CD14-positive monocyte (primary cell): ENCODE measurements at regions not wholly inside any gene's neighbourhood (a gene's known extent, or its start where the extent isn't known, plus 50 kb on each side); places are given as distances from the start of the nearest gene placed in this dataset.

Source experiments
- DNase-seq, 3 donors: peaks; one replicate each; pipeline ENCODE4 v3.0.0-alpha.2; 2011 to 2022
- H2AFZ ChIP-seq: 2 replicates; pipeline ENCODE4 v1.6.0; 2012; ENCODE audit warnings: mild to moderate bottlenecking, low read depth, low read length, inconsistent platforms; ENCODE audit not compliant: insufficient read depth, poor library complexity, severe bottlenecking
- H3K27ac ChIP-seq, 2 donors: 1 replicate in 1 of 2; 2 replicates in 1 of 2; pipeline ENCODE4 v1.5.1; 2012 to 2013; ENCODE audit warnings: low read length in 2 of 2, control low read depth in 1 of 2, inconsistent platforms in 1 of 2, low read depth in 1 of 2, mild to moderate bottlenecking in 1 of 2
- H3K27me3 ChIP-seq, 2 donors: one replicate each; pipeline versions ENCODE4 v1.6.0 to v1.6.1; 2011 to 2013; ENCODE audit warnings: low read length in 2 of 2; ENCODE audit not compliant: control insufficient read depth in 2 of 2, insufficient read depth in 2 of 2
- H3K36me3 ChIP-seq, 2 donors: replicated peaks in 1 of 2; 1 replicate in 1 of 2; 2 replicates in 1 of 2; pipeline versions ENCODE4 v1.5.1 to v1.6.1; 2012 to 2013; ENCODE audit warnings: low read length in 2 of 2, control low read depth in 1 of 2, inconsistent platforms in 1 of 2, mild to moderate bottlenecking in 1 of 2; ENCODE audit not compliant: insufficient read depth in 2 of 2, control insufficient read depth in 1 of 2
- H3K4me1 ChIP-seq, 2 donors: 1 replicate in 1 of 2; 2 replicates in 1 of 2; pipeline versions ENCODE4 v1.5.1 to v1.6.1; 2012 to 2013; ENCODE audit warnings: low read length in 2 of 2, control low read depth in 1 of 2, inconsistent platforms in 1 of 2, mild to moderate bottlenecking in 1 of 2, moderate library complexity in 1 of 2; ENCODE audit not compliant: insufficient read depth in 2 of 2, control insufficient read depth in 1 of 2
- H3K4me2 ChIP-seq: replicated peaks from 2 replicates; pipeline ENCODE3; 2012; ENCODE audit warnings: low read length, moderate library complexity, mild to moderate bottlenecking; ENCODE audit not compliant: poor library complexity, severe bottlenecking; ENCODE audit errors: extremely low read depth
- H3K4me3 ChIP-seq, 3 experiments: fragments of 200-600 bp in 1 of 3; sonication (generic) in 1 of 3; replicated peaks in 1 of 3; 1 replicate in 2 of 3; 2 replicates in 1 of 3; pipeline ENCODE4 v1.5.1; 2011 to 2013; ENCODE audit warnings: low read length in 3 of 3, mild to moderate bottlenecking in 3 of 3, control low read depth in 2 of 3, low read depth in 2 of 3, inconsistent platforms in 1 of 3, moderate library complexity in 1 of 3
- H3K79me2 ChIP-seq: 2 replicates; pipeline ENCODE4 v1.6.0; 2012; ENCODE audit warnings: mild to moderate bottlenecking, control low read depth, inconsistent platforms, low read length, moderate library complexity; ENCODE audit not compliant: insufficient read depth
- H3K9ac ChIP-seq: 2 replicates; pipeline ENCODE4 v1.6.0; 2017; ENCODE audit warnings: low read length, mild to moderate bottlenecking; ENCODE audit not compliant: insufficient read depth, poor library complexity, severe bottlenecking
- H3K9me3 ChIP-seq, 2 donors: replicated peaks in 1 of 2; 1 replicate in 1 of 2; 2 replicates in 1 of 2; pipeline versions ENCODE4 v1.5.1 to v1.6.1; 2012 to 2013; ENCODE audit warnings: low read length in 2 of 2, control low read depth in 1 of 2; ENCODE audit not compliant: control insufficient read depth in 1 of 2, insufficient read depth in 1 of 2
- H4K20me1 ChIP-seq: 2 replicates; pipeline ENCODE4 v1.6.0; 2012; ENCODE audit warnings: mild to moderate bottlenecking, low read length, control low read depth, moderate library complexity; ENCODE audit not compliant: insufficient read depth
- H3K27ac Mint-ChIP-seq, 7 donors: one replicate each; pipeline ENCODE4 v1.8.0; 2020; ENCODE audit warnings: mild to moderate bottlenecking in 7 of 7, mixed read lengths in 7 of 7, moderate library complexity in 6 of 7, inconsistent platforms in 2 of 7
- H3K27me3 Mint-ChIP-seq, 3 donors: one replicate each; pipeline ENCODE4 v1.8.0; 2021 to 2022; ENCODE audit warnings: low read depth in 3 of 3, mild to moderate bottlenecking in 3 of 3, mixed read lengths in 3 of 3, moderate library complexity in 3 of 3, inconsistent platforms in 1 of 3
- H3K36me3 Mint-ChIP-seq, 2 donors: one replicate each; pipeline ENCODE4 v1.8.0; 2020; ENCODE audit warnings: mixed read lengths in 2 of 2, inconsistent platforms in 1 of 2, mild to moderate bottlenecking in 1 of 2
- H3K4me1 Mint-ChIP-seq: one replicate; pipeline ENCODE4 v1.8.0; 2020; ENCODE audit warnings: mild to moderate bottlenecking, mixed read lengths
- H3K4me3 Mint-ChIP-seq, 2 donors: one replicate each; pipeline ENCODE4 v1.8.0; 2020; ENCODE audit warnings: mild to moderate bottlenecking in 2 of 2, mixed read lengths in 2 of 2, moderate library complexity in 1 of 2
- H3K9me3 Mint-ChIP-seq, 7 donors: one replicate each; pipeline ENCODE4 v1.8.0; 2020 to 2022; ENCODE audit warnings: mixed read lengths in 7 of 7, mild to moderate bottlenecking in 6 of 7, moderate library complexity in 6 of 7, inconsistent platforms in 2 of 7
- CTCF ChIP-seq: fragments of 200-600 bp; IDR thresholded peaks from one replicate; pipeline ENCODE4 v1.8.0; 2022; ENCODE audit warnings: antibody characterized with exemption, mild to moderate bottlenecking
- WGBS: methylation state at CpG from one replicate; pipeline ENCODE4 v1.1.5; 2013; ENCODE audit warnings: missing lambda C conversion rate; ENCODE audit not compliant: insufficient coverage; 5-methylcytosine and 5-hydroxymethylcytosine counted together
- intact Hi-C, 2 donors: fragments of 100-400 bp; cut with micrococcal nuclease; formaldehyde crosslinking; loops; one replicate each; pipeline versions ENCODE4 v1.15.0 to v1.15.1; 2023

GRCh38 chr12:75724307-75724927, 213.0 kb upstream of the KRR1 start:
- H3K36me3 Mint-ChIP-seq = no peaks in the 10 kb centered on the region
- Histone ChIP-seq H3K27me3 (no peaks in the 10 kb centered on the region), H3K36me3 (no peaks in the 10 kb centered on the region), H4K20me1 (no peaks in the 10 kb centered on the region), H3K4me1 (peaks cover 0 to 9% of the 10 kb centered on the region in 2 donors), H3K79me2 (no peaks in the 10 kb centered on the region), H2AFZ (no peak overlapping the region), H3K9me3 (no peaks in the 10 kb centered on the region), H3K9ac (no peak overlapping the region), H3K27ac (no peak overlapping the region), H3K4me3 (no peak overlapping the region), H3K4me2 (no peak overlapping the region)
- WGBS = no CpG with 5 or more reads among the region's 11 CpGs
- peaks cover 0 to 4% (median under 1%) of the 10 kb centered on the region in 7 donors for H3K9me3 Mint-ChIP-seq
- TF ChIP-seq CTCF = no peak
- H3K4me3 Mint-ChIP-seq = no peak overlapping the region
- peaks cover 3% of the 10 kb centered on the region for H3K4me1 Mint-ChIP-seq
- no peak overlapping the region for H3K27ac Mint-ChIP-seq
- intact Hi-C loops = no loop called here
- H3K27me3 Mint-ChIP-seq = peaks cover 0 to 2% (median 0%) of the 10 kb centered on the region in 3 donors
- DNase-seq = no peak

GRCh38 chr12:75722714-75723200, 211.3 kb upstream of the KRR1 start:
- H3K9me3 Mint-ChIP-seq = peaks cover 0 to 3% (median 0%) of the 10 kb centered on the region in 7 donors
- Histone ChIP-seq H3K9ac (no peak overlapping the region), H3K9me3 (no peaks in the 10 kb centered on the region), H4K20me1 (no peaks in the 10 kb centered on the region), H3K4me2 (no peak overlapping the region), H2AFZ (no peak overlapping the region), H3K27me3 (no peaks in the 10 kb centered on the region), H3K79me2 (no peaks in the 10 kb centered on the region), H3K4me1 (peaks cover 0 to 9% of the 10 kb centered on the region in 2 donors), H3K36me3 (no peaks in the 10 kb centered on the region), H3K27ac (no peak overlapping the region), H3K4me3 (no peak overlapping the region)
- H3K27me3 Mint-ChIP-seq = peaks cover 0 to 2% (median 0%) of the 10 kb centered on the region in 3 donors
- 0% methylated on average over 2 of the region's 5 CpGs for WGBS
- no peak overlapping the region for H3K4me3 Mint-ChIP-seq
- no peaks in the 10 kb centered on the region for H3K36me3 Mint-ChIP-seq
- peaks cover 3% of the 10 kb centered on the region for H3K4me1 Mint-ChIP-seq
- peak; percentile 11 to 54 (median 30) for DNase-seq
- intact Hi-C loops = no loop called here
- H3K27ac Mint-ChIP-seq = no peak overlapping the region
- no peak for TF ChIP-seq CTCF
